HepG2 (cell line): ENCODE measurements at regions not wholly inside any gene's neighbourhood (a gene's known extent, or its start where the extent isn't known, plus 50 kb on each side); places are given as distances from the start of the nearest gene placed in this dataset.

Source experiments
- CEBPB ChIP-seq: IDR thresholded peaks from 2 replicates; pipeline ENCODE4 v1.6.1; 2011; ENCODE audit warnings: low read depth, low read length, improper control_type of control experiment, borderline replicate concordance
- CREB3 ChIP-seq: sonication (generic); formaldehyde crosslinking; IDR thresholded peaks from 2 replicates; pipeline ENCODE4 v1.5.0; 2020; ENCODE audit warnings: missing genetic modification reagents
- CTCF ChIP-seq: sonication (generic); formaldehyde crosslinking; IDR thresholded peaks from 2 replicates; pipeline ENCODE4 v1.5.0; 2020; ENCODE audit warnings: mild to moderate bottlenecking, missing genetic modification reagents, moderate library complexity
- FOSL1 ChIP-seq: sonication (generic); formaldehyde crosslinking; IDR thresholded peaks from 2 replicates; pipeline ENCODE4 v1.9.0; 2021; ENCODE audit warnings: missing genetic modification reagents, borderline replicate concordance
- JUNB ChIP-seq: sonication (generic); formaldehyde crosslinking; IDR thresholded peaks from 2 replicates; pipeline ENCODE4 v1.8.0; 2022; ENCODE audit warnings: missing genetic modification reagents, mild to moderate bottlenecking, borderline replicate concordance
- TEAD2 ChIP-seq: sonication (generic); formaldehyde crosslinking; IDR thresholded peaks from 2 replicates; pipeline ENCODE4 v1.9.0; 2021; ENCODE audit warnings: missing genetic modification reagents
- ZZZ3 ChIP-seq: sonication (generic); formaldehyde crosslinking; IDR thresholded peaks from 2 replicates; pipeline ENCODE4 v1.4.0; 2020; ENCODE audit warnings: missing genetic modification reagents, mild to moderate bottlenecking, borderline replicate concordance
- TF ChIP-seq, protein P1 (sequence below): sonication (generic); formaldehyde crosslinking; IDR thresholded peaks from 2 replicates; pipeline ENCODE4 v1.5.1; 2020; ENCODE audit warnings: mild to moderate bottlenecking, moderate library complexity, missing genetic modification reagents
- TF ChIP-seq, protein P2 (sequence below): sonication (generic); formaldehyde crosslinking; IDR thresholded peaks from 2 replicates; pipeline ENCODE4 v1.4.0; 2020; ENCODE audit warnings: missing genetic modification reagents
- TF ChIP-seq, protein P3 (sequence below): sonication (generic); formaldehyde crosslinking; IDR thresholded peaks from 2 replicates; pipeline ENCODE4 v1.9.0; 2021; ENCODE audit warnings: missing genetic modification reagents, borderline replicate concordance

DNA sequence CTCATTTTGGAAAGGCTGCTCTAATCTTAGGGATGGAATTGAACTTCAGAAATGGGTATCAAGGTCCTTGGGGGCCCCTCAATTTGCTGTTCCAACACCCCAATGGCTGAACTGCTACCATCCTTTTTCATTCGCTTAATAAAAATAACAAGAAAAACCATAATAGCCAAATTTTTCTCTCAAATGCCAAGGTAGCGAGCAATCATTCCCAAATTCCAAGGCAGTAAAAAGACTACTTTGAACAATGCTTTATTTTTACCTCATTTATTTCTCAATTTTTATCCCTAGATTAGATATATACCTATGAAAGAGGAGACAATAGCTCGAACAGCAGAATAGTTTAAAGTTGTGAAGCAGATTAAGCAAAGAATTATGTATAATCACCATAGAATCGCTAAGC is 323.4 kb upstream of the SLC7A11 start:
- TF ChIP-seq CREB3 (CRISPR knock-in tag) (no peak), ZZZ3 (CRISPR knock-in tag) (no peak), JUNB (CRISPR knock-in tag) (no peak), CTCF (CRISPR knock-in tag) (no peak), TEAD2 (no peak), FOSL1 (CRISPR knock-in tag) (no peak), CEBPB (no peak)
- TF ChIP-seq, protein P1, sequence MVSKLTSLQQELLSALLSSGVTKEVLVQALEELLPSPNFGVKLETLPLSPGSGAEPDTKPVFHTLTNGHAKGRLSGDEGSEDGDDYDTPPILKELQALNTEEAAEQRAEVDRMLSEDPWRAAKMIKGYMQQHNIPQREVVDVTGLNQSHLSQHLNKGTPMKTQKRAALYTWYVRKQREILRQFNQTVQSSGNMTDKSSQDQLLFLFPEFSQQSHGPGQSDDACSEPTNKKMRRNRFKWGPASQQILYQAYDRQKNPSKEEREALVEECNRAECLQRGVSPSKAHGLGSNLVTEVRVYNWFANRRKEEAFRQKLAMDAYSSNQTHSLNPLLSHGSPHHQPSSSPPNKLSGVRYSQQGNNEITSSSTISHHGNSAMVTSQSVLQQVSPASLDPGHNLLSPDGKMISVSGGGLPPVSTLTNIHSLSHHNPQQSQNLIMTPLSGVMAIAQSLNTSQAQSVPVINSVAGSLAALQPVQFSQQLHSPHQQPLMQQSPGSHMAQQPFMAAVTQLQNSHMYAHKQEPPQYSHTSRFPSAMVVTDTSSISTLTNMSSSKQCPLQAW: no peak
- TF ChIP-seq, protein P2, sequence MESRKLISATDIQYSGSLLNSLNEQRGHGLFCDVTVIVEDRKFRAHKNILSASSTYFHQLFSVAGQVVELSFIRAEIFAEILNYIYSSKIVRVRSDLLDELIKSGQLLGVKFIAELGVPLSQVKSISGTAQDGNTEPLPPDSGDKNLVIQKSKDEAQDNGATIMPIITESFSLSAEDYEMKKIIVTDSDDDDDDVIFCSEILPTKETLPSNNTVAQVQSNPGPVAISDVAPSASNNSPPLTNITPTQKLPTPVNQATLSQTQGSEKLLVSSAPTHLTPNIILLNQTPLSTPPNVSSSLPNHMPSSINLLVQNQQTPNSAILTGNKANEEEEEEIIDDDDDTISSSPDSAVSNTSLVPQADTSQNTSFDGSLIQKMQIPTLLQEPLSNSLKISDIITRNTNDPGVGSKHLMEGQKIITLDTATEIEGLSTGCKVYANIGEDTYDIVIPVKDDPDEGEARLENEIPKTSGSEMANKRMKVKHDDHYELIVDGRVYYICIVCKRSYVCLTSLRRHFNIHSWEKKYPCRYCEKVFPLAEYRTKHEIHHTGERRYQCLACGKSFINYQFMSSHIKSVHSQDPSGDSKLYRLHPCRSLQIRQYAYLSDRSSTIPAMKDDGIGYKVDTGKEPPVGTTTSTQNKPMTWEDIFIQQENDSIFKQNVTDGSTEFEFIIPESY (CRISPR knock-in tag): no peak
- TF ChIP-seq, protein P3, sequence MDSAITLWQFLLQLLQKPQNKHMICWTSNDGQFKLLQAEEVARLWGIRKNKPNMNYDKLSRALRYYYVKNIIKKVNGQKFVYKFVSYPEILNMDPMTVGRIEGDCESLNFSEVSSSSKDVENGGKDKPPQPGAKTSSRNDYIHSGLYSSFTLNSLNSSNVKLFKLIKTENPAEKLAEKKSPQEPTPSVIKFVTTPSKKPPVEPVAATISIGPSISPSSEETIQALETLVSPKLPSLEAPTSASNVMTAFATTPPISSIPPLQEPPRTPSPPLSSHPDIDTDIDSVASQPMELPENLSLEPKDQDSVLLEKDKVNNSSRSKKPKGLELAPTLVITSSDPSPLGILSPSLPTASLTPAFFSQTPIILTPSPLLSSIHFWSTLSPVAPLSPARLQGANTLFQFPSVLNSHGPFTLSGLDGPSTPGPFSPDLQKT: no peak
